HG03060 (cell line): ENCODE measurements at regions not wholly inside any gene's neighbourhood (a gene's known extent, or its start where the extent isn't known, plus 50 kb on each side); places are given as distances from the start of the nearest gene placed in this dataset.
"Not testable (repeated sequence)": the region's sequence is repeated elsewhere in the genome, so short reads cannot be mapped to it uniquely, and the experiment has no call there.

Source experiments
- ATAC-seq: cut with Tn5 transposase; IDR thresholded peaks from one replicate; pipeline ENCODE4 v1.9.1; 2021; ENCODE audit warnings: low read depth, moderate number of reproducible peaks; ENCODE audit not compliant: unreplicated experiment

GRCh38 chr10:5576780-5577624 is 52.2 kb downstream of the CALML3 start:
- ATAC-seq: no peak

- ATAC-seq: not testable (repeated sequence)
Measured at GRCh38 chr10:5580038-5580428, 55.3 kb downstream of the CALML3 start.

- peak; percentile 38 for ATAC-seq
Measured at GRCh38 chr10:5581670-5582566, 57.2 kb downstream of the CALML3 start.

- ATAC-seq: no peak
Measured at GRCh38 chr10:5582736-5583135, 58.0 kb downstream of the CALML3 start.

GRCh38 chr10:5583525-5584175 is 58.9 kb downstream of the CALML3 start:
- ATAC-seq: peak; percentile 34

- ATAC-seq: peak; percentile 35
Measured at GRCh38 chr10:5584895-5585516, 60.2 kb downstream of the CALML3 start.

- no peak for ATAC-seq
Measured at GRCh38 chr10:5585517-5586206, 60.9 kb downstream of the CALML3 start.

- ATAC-seq: no peak
Measured at GRCh38 chr10:5587151-5588079, 62.7 kb downstream of the CALML3 start.

GRCh38 chr10:5588080-5588453 is 63.3 kb downstream of the CALML3 start:
- ATAC-seq: no peak

- no peak for ATAC-seq
Measured at GRCh38 chr10:5588603-5589002, 63.8 kb downstream of the CALML3 start.
